ENCODE measurements at regions not wholly inside any gene's neighbourhood (a gene's known extent, or its start where the extent isn't known, plus 50 kb on each side); places are given as distances from the start of the nearest gene placed in this dataset.
"Not testable (repeated sequence)": the region's sequence is repeated elsewhere in the genome, so short reads cannot be mapped to it uniquely, and the experiment has no call there.

- TF ChIP-seq, protein P1, sequence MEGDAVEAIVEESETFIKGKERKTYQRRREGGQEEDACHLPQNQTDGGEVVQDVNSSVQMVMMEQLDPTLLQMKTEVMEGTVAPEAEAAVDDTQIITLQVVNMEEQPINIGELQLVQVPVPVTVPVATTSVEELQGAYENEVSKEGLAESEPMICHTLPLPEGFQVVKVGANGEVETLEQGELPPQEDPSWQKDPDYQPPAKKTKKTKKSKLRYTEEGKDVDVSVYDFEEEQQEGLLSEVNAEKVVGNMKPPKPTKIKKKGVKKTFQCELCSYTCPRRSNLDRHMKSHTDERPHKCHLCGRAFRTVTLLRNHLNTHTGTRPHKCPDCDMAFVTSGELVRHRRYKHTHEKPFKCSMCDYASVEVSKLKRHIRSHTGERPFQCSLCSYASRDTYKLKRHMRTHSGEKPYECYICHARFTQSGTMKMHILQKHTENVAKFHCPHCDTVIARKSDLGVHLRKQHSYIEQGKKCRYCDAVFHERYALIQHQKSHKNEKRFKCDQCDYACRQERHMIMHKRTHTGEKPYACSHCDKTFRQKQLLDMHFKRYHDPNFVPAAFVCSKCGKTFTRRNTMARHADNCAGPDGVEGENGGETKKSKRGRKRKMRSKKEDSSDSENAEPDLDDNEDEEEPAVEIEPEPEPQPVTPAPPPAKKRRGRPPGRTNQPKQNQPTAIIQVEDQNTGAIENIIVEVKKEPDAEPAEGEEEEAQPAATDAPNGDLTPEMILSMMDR (IDR thresholded peaks at IDR 0.05; ENCODE audit: poor library complexity, severe bottlenecking): not testable (repeated sequence)
- not testable (repeated sequence) for TF ChIP-seq POLR2AphosphoS5 (IDR thresholded peaks at IDR 0.05)
Measured at GRCh38 chr11:3429191-3429590, 50.2 kb upstream of the ZNF195 start.

Data from neural cell (in vitro differentiated cells).